HUES64 (cell line): ENCODE measurements at regions not wholly inside any gene's neighbourhood (a gene's known extent, or its start where the extent isn't known, plus 50 kb on each side); places are given as distances from the start of the nearest gene placed in this dataset.
"Not testable (repeated sequence)": the region's sequence is repeated elsewhere in the genome, so short reads cannot be mapped to it uniquely, and the experiment has no call there.

Source experiments
- H3K27ac ChIP-seq: 2 replicates; pipeline ENCODE4 v1.7.0; 2013; ENCODE audit warnings: low read depth, low read length, inconsistent platforms
- H3K27me3 ChIP-seq: 2 replicates; pipeline ENCODE4 v1.6.1; 2013; ENCODE audit warnings: mild to moderate bottlenecking, low read length; ENCODE audit not compliant: insufficient read depth
- H3K36me3 ChIP-seq: 2 replicates; pipeline ENCODE4 v1.6.1; 2013; ENCODE audit warnings: mild to moderate bottlenecking, low read length; ENCODE audit not compliant: insufficient read depth
- H3K4me1 ChIP-seq: 2 replicates; pipeline ENCODE4 v1.6.1; 2013; ENCODE audit warnings: mild to moderate bottlenecking, low read length, moderate library complexity; ENCODE audit not compliant: insufficient read depth
- H3K4me3 ChIP-seq: 2 replicates; pipeline ENCODE4 v1.5.1; 2013; ENCODE audit warnings: mild to moderate bottlenecking, low read length, moderate library complexity
- H3K9ac ChIP-seq: 2 replicates; pipeline ENCODE4 v1.6.1; 2013; ENCODE audit warnings: mild to moderate bottlenecking, low read depth, low read length
- H3K9me3 ChIP-seq: 2 replicates; pipeline ENCODE4 v1.6.1; 2013; ENCODE audit warnings: low read depth, low read length; ENCODE audit not compliant: insufficient read depth
- WGBS: fragments of 150-250, 120-280 bp; methylation state at CpG from one replicate; pipeline ENCODE4 v1.1.7; 2013; ENCODE audit warnings: missing lambda C conversion rate; 5-methylcytosine and 5-hydroxymethylcytosine counted together

DNA sequence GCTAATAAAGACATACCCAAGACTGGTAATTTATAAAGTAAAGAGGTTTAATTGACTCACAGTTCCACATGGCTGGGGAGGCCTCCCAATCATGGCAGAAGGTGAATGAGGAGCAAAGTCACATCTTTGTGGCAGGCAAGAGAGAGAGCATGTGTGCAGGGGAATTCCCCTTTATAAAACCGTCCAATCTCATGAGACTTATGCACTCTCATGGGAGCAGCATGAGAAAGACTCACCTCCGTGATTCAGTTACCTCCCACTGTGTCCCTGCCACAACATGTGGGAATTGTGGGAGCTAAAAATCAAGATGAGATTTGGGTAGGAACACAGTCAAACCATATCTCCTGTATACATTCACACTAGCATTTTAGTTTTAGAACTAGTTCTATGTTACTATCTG lies 101.7 kb upstream of the NIPA1 start:
- H3K4me3 ChIP-seq, H3K9ac ChIP-seq, H3K27ac ChIP-seq, H3K36me3 ChIP-seq, H3K4me1 ChIP-seq, H3K27me3 ChIP-seq, H3K9me3 ChIP-seq: not testable (repeated sequence)
- WGBS: 83% methylated on average over 2 of the region's 2 CpGs

DNA sequence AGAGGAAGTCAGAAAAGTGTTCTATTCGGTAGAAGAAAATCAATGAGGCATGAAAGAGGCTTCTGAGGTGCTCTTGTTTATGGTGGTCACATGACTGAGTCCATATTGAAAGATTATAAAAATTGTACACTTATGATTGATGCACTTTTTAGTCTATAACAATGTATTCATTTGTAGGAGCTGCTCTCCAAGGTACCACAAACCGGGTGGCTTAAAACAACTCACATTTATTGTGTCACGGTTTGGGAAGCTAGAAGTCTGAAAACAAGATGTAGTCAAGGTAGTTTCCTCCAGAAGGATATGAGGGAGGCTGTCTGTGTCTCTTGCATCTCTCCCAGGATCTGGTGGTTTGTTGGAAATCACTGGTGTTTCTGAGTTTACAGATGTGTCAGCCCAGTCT lies 86.6 kb upstream of the NIPA1 start:
- H3K27me3 ChIP-seq, H3K27ac ChIP-seq, H3K36me3 ChIP-seq, H3K4me1 ChIP-seq, H3K9ac ChIP-seq, H3K4me3 ChIP-seq, H3K9me3 ChIP-seq: not testable (repeated sequence)
- 86% methylated on average over 2 of the region's 3 CpGs for WGBS

DNA sequence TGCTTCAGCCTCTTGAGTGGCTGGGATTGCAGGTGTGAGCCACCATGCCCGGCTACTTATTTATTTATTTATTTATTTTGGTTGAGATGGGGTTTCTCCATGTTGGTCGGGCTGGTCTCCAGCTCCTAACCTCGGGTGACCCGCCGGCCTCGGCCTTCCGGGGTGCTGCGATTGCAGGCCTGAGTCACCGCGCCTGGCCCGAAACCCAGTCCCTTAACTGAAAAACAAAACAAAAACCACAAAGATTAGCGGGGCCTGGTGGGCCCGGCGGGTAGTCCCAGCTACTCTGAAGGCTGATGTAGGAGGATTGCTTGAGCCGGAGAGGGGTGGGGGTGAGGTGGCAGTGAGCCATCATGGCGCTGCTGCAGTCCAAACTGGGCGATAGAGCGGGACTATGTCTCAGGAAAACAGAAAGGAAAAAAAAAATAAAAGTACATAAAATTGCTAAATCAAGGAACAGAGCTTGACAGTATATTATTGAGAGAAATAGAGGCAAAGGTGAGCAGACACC lies 75.6 kb upstream of the NIPA1 start:
- H3K27me3 ChIP-seq: peaks cover 17% of the 10 kb centered on the region
- not testable (repeated sequence) for H3K4me1 ChIP-seq, H3K27ac ChIP-seq, H3K4me3 ChIP-seq, H3K9me3 ChIP-seq, H3K36me3 ChIP-seq, H3K9ac ChIP-seq
- 96% methylated on average over 14 of the region's 18 CpGs for WGBS

DNA sequence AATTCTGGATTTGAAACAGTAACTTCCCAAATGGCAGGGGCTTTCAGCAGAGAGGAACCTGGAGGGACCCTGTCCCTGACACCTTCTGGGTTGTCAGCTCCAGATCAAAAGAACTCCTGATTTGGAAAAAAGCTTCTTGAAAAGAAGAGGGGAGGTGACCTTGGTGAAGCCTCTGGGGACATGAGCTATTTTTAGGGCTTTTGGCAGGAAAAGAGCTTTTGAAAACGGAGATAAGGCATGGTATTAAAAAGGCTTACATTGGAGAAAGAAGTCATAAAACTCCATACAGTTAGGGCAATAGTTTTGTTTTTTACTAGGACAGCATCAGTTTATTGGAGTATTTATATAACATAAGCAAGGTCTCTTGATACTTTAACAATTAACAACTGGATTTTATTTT lies 72.5 kb upstream of the NIPA1 start:
- Histone ChIP-seq H3K27me3 (peaks cover 23% of the 10 kb centered on the region), H3K4me3 (peak overlapping the region; percentile 21; the same call in 1 of the 2 replicates)
- H3K9me3 ChIP-seq, H3K9ac ChIP-seq, H3K27ac ChIP-seq, H3K36me3 ChIP-seq, H3K4me1 ChIP-seq: not testable (repeated sequence)
- WGBS: no CpG with 5 or more reads among the region's 1 CpG

DNA sequence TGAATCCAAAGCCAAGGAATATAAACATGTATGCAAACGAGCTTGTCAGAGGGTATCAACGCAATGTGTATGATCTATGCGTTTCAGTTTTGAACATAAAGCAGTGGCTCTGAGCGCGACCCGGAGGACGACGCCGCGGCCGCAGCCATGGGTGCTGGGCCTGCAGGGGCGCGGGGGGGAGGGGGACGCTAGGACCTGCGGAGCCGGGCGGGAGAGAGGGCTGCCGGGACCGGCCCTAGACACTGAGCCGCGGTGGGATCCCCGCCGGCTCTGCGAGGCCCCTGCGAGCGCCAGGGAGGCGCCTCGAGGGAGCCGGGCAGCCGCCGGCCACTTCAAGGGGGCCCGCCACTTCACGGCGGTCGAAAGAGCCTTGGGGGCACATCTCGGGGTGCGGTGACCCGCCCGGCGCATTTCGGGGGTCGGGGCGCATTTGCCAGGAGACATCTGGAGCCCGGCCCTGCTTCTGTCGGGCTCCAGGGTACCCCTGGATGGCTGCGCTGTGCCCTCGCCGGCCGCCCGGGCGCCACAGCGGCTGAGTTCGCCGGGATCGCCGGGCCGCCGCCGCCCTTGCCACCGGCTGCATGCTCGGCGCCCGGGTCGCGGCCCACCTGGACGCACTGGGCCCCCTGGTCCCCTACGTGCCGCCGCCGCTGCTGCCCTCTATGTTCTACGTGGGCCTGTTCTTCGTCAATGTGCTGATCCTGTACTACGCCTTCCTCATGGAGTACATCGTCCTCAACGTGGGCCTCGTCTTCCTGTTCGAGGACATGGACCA lies 71.9 kb upstream of the NIPA1 start:
- H3K9me3 ChIP-seq, H3K27ac ChIP-seq, H3K9ac ChIP-seq, H3K36me3 ChIP-seq, H3K4me1 ChIP-seq: not testable (repeated sequence)
- peak overlapping the region; percentile 39 for H3K4me3 ChIP-seq
- WGBS: 60% methylated on average over 58 of the region's 77 CpGs
- H3K27me3 ChIP-seq: peaks cover 23% of the 10 kb centered on the region

DNA sequence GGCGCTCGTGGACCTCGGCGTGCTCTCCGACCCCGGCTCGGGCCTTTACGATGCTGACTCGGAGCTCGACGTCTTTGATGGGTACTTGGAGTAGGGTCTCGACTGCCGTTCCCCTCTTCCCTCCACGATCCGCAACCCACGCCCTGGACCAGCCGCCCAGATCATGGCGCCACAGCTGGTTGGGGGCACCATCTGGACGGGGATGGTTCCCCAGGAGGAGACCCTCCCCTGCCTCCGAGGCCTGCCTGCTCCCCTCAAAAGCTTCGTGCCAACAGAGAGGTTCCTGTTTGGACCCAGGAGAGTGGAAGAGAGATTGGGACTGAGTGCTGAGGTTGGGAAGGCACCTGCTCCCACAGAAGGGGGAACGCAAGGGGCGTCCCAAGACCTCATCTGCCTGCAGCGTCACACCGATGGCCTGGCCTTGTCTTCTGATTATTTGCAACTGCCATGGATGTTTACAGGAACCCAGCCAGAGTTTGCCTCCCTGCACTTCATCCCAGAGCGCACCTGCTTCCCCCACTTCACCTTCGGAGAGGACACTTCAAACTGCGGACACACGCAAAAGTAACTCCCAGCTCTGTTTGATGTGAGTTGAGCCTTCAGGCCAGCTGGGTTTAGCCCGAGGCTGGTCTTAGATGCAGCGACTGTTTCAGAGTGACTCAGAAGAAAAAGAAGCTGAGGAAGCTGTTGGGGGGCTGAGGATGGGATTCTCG lies 71.2 kb upstream of the NIPA1 start:
- H3K27ac ChIP-seq, H3K4me3 ChIP-seq, H3K4me1 ChIP-seq, H3K36me3 ChIP-seq, H3K9me3 ChIP-seq, H3K9ac ChIP-seq: not testable (repeated sequence)
- WGBS: 80% methylated on average over 20 of the region's 32 CpGs
- peaks cover 23% of the 10 kb centered on the region for H3K27me3 ChIP-seq

DNA sequence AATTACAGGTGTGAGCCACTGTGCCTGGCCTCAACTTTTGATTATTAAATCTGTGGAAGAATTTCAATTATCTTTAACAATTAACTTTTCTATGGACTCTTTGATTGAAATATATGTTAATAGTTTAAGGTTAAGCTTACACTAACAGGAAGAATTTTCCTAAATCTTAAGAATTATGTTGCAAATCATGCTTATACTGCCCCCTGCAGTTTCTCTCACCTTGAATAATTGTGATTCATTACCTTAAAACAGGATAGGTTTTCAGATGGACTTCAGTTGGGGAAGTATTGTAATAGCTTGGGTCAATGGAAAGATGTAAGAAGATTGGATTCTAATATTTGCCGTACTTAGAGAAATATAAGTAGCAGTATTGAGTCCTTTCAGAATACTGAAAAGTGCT lies 66.5 kb upstream of the NIPA1 start:
- 96% methylated on average over 1 of the region's 1 CpG for WGBS
- not testable (repeated sequence) for H3K9me3 ChIP-seq

DNA sequence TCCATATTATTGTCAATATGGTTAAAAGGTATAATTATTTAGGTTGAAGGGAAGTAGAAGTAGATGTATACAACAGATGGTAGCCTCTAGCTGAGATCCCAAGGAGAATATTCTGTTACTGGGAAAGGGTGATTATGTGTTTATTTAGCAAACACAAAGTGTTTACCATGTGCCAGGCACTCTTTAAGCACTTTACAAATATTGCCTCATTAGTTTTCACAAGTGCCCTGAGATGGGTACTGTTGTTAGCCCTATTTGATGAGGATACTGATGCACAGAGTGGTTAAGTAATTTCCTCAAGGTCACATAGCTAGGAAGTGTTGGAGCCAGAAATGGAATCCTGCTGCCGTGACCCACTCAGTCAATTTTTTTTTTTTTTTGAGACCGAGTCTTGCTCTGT lies 60.3 kb upstream of the NIPA1 start:
- not testable (repeated sequence) for H3K27me3 ChIP-seq, H3K9ac ChIP-seq, H3K9me3 ChIP-seq, H3K27ac ChIP-seq, H3K4me1 ChIP-seq, H3K4me3 ChIP-seq, H3K36me3 ChIP-seq
- WGBS: 86% methylated on average over 1 of the region's 2 CpGs

More for the DNA sequence above, 66.5 kb upstream of the NIPA1 start:
- H3K4me1 ChIP-seq, H3K36me3 ChIP-seq, H3K9ac ChIP-seq, H3K27ac ChIP-seq, H3K4me3 ChIP-seq: not testable (repeated sequence)
- H3K27me3 ChIP-seq: peaks cover 14% of the 10 kb centered on the region

DNA sequence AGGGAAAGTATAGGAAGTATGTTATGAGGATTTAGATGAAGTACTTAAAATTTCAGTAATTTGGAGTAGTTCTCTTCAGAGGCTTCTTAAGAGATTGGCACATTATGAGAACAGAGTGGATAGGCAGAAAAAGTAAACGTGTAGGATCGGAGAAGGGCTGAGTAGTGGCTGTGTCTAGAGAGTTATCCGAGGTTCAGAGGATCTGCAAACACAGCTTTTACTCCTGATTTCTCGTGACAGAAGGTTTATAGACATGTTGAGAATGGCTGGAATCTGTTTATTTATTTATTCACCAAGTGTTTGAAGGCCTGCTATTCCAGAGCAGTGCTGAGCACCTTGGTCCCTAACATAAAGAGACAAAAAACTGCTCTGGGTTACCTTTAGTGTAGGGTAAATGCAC lies 51.4 kb upstream of the NIPA1 start:
- not testable (repeated sequence) for H3K36me3 ChIP-seq, H3K9ac ChIP-seq, H3K27me3 ChIP-seq, H3K4me3 ChIP-seq, H3K4me1 ChIP-seq, H3K9me3 ChIP-seq, H3K27ac ChIP-seq
- WGBS: 66% methylated on average over 4 of the region's 4 CpGs

DNA sequence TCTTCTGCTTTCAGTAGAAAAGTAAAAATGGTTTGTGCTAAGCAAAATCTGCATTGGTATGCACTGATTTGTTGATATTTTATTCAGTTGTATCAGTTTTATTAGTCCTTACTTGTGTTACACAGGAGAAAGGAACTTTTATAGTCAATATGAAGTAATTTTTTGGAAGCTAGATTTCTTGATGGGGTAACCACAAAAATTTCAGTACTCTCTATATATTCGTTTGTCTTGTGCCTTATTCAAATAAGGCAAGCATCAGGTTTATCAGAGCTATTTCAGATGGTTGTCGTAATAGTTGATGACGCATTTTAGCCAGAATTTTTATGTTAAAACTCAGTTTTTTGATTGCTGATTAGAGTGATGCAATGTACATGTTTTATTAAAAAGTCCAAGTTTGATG lies 50.7 kb upstream of the NIPA1 start:
- Histone ChIP-seq H3K27me3 (no peaks in the 10 kb centered on the region), H3K9me3 (no peaks in the 10 kb centered on the region), H3K27ac (no peak overlapping the region), H3K36me3 (no peaks in the 10 kb centered on the region), H3K4me3 (no peak overlapping the region), H3K4me1 (no peaks in the 10 kb centered on the region), H3K9ac (no peak overlapping the region)
- 93% methylated on average over 3 of the region's 3 CpGs for WGBS

DNA sequence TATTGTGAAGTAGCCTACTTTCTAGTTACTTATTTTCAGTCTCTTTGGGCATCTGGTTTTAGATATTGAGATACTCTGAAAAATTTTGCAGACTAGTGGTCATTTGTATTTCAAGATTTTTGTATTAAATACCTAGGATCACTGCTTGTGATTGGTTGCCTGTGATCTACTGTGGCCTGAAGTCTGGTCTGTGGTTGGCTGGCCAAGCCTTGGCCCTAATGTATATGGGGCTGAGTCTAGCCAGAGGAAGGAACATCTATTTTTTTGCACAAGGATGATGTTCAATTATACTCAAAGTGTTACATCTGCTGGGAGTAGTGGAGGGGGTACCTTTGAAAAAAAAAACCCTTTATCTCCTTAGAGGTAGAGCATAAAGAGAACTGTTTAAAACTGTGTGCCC lies 50.2 kb upstream of the NIPA1 start:
- not testable (repeated sequence) for H3K27ac ChIP-seq, H3K9ac ChIP-seq, H3K36me3 ChIP-seq, H3K4me1 ChIP-seq, H3K27me3 ChIP-seq, H3K9me3 ChIP-seq, H3K4me3 ChIP-seq
